ENCODE measurements at regions not wholly inside any gene's neighbourhood (a gene's known extent, or its start where the extent isn't known, plus 50 kb on each side); places are given as distances from the start of the nearest gene placed in this dataset.

DNA sequence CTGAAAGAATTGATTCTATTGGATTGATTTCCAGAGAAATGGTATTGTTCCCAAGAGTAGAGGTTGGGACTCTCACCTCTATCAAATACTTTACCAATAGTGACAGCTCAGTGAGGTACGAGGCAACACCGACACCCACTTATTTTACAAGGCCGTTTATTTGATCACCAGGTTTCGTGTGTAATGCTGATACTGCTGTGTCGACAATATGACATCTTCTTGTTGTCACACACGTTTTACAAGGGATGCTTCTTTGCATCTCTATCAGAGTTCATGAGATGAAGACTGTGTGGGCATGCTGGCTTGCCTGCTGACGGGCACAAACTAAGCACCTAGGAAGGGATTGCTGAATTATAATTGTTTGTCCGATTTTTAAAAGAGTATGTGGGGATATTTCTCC is 217.8 kb upstream of the EGLN3 start:
- no peak overlapping the region for H3K4me3 ChIP-seq (replicated peaks in 1 of 2; ENCODE audit: low read depth in 1 of 2, low read length in 2 of 2)
- H3K9me3 ChIP-seq (ENCODE audit: control insufficient read depth in 1 of 2, insufficient read depth in 1 of 2, low read depth in 1 of 2, low read length in 2 of 2): no peaks in the 10 kb centered on the region
- H3K9me2 ChIP-seq (ENCODE audit: insufficient read depth): no peaks in the 10 kb centered on the region
- intact Hi-C loops (cut with micrococcal nuclease): no loop called here
- ChIA-PET CTCF (no interaction called here), RAD21 (ENCODE audit: low non-redundant PET in 1 of 2, low total read pairs in 2 of 2, uncharacterized antibody in 2 of 2, unreplicated experiment in 2 of 2) (no interaction called here), POLR2A (no interaction called here)
- no peaks in the 10 kb centered on the region for H3K36me3 ChIP-seq (ENCODE audit: control insufficient read depth in 1 of 2, insufficient read depth in 2 of 2, low read length in 2 of 2)
- no peaks in the 10 kb centered on the region for H3K4me1 ChIP-seq (ENCODE audit: control insufficient read depth in 1 of 2, insufficient read depth in 2 of 2, low read length in 2 of 2)
- peaks cover 22% of the 10 kb centered on the region for H3K27me3 ChIP-seq (ENCODE audit: insufficient read depth, low read length)
- no peak for TF ChIP-seq CTCF (IDR thresholded peaks at IDR 0.05 in 2 of 3, conservative IDR thresholded peaks at IDR 0.05 in 1 of 3; ENCODE audit: borderline replicate concordance in 1 of 3, insufficient read depth in 1 of 3, low read depth in 2 of 3, low read length in 2 of 3)
- H4K20me1 ChIP-seq (ENCODE audit: insufficient read depth): no peaks in the 10 kb centered on the region
- DNase-seq (ENCODE audit: low read depth, low spot score): no peak
- no peaks in the 10 kb centered on the region for H3K79me2 ChIP-seq (ENCODE audit: insufficient read depth, low read length)
- H3K4me2 ChIP-seq (ENCODE audit: low read length): no peak overlapping the region
- H3K9ac ChIP-seq (ENCODE audit: low read length): no peak overlapping the region
- no peak for ATAC-seq
- no peak overlapping the region for H2AFZ ChIP-seq (ENCODE audit: low read depth, low read length, poor library complexity, severe bottlenecking)
- no peak overlapping the region for H3K27ac ChIP-seq (ENCODE audit: low read depth, low read length)
- no TSS peak for BruUV-seq (replicated peaks)

DNA sequence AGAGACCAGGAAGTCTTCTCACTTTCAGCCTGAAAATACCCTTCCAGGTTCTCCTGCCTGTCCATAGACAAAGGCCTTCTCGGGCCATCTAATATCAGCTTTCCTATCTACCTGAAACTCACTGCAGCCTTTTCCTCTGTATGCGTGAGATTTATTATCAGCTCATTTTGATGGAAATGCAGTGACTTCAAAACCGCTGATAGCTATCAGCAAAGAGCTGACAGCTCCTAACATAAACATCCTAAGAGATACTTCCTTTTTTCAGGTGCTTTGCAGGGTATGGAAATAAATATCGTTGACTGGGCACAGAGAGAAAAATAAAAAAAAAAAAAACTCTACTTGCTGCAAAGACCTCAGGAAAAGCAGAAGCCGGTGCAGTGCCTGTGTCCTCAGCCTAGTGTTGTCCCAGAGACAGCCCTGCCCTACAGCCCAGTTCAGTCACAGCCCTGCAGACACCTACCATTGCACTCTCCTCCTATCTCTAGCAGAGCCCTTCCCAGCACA is 215.0 kb upstream of the EGLN3 start:
- no peak for DNase-seq (ENCODE audit: low read depth, low spot score)
- ChIA-PET POLR2A (interaction anchor here (0.7 kb wide), 1 partner anchor 34 kb away, joined by 4 read pairs; no protein-coding TSS in a partner anchor), RAD21 (ENCODE audit: low non-redundant PET in 1 of 2, low total read pairs in 2 of 2, uncharacterized antibody in 2 of 2, unreplicated experiment in 2 of 2) (interaction anchor here in 1 of 2 experiments (0.7 kb wide), 1 partner anchor 302 kb away, joined by 7 read pairs; no protein-coding TSS in a partner anchor), CTCF (no interaction called here)
- Histone ChIP-seq H3K9me3 (ENCODE audit: control insufficient read depth in 1 of 2, insufficient read depth in 1 of 2, low read depth in 1 of 2, low read length in 2 of 2) (no peaks in the 10 kb centered on the region), H3K27ac (ENCODE audit: low read depth, low read length) (no peak overlapping the region), H3K4me3 (replicated peaks in 1 of 2; ENCODE audit: low read depth in 1 of 2, low read length in 2 of 2) (no peak overlapping the region), H3K79me2 (ENCODE audit: insufficient read depth, low read length) (no peaks in the 10 kb centered on the region), H3K4me2 (ENCODE audit: low read length) (no peak overlapping the region), H3K36me3 (ENCODE audit: control insufficient read depth in 1 of 2, insufficient read depth in 2 of 2, low read length in 2 of 2) (no peaks in the 10 kb centered on the region), H3K9me2 (ENCODE audit: insufficient read depth) (no peaks in the 10 kb centered on the region), H3K27me3 (ENCODE audit: insufficient read depth, low read length) (peaks cover 22% of the 10 kb centered on the region), H3K4me1 (ENCODE audit: control insufficient read depth in 1 of 2, insufficient read depth in 2 of 2, low read length in 2 of 2) (no peaks in the 10 kb centered on the region), H3K9ac (ENCODE audit: low read length) (no peak overlapping the region), H2AFZ (ENCODE audit: low read depth, low read length, poor library complexity, severe bottlenecking) (no peak overlapping the region), H4K20me1 (ENCODE audit: insufficient read depth) (no peaks in the 10 kb centered on the region)
- no peak for ATAC-seq
- no TSS peak for BruUV-seq (replicated peaks)
- intact Hi-C loops (cut with micrococcal nuclease): no loop called here
- no peak for TF ChIP-seq EGR1 (IDR thresholded peaks at IDR 0.05; ENCODE audit: low read depth)
- TF ChIP-seq JUND (IDR thresholded peaks at IDR 0.05): no peak
- no peak for TF ChIP-seq ZFX (IDR thresholded peaks at IDR 0.05)
- no peak for TF ChIP-seq TCF7L2 (IDR thresholded peaks at IDR 0.05; ENCODE audit: borderline replicate concordance, extremely low read depth, insufficient read depth, insufficient read length)
- no peak for TF ChIP-seq CBX3 (IDR thresholded peaks at IDR 0.05; ENCODE audit: low read depth)
- TF ChIP-seq RAD21 (IDR thresholded peaks at IDR 0.05; ENCODE audit: low read depth): no peak
- TF ChIP-seq CTCF (IDR thresholded peaks at IDR 0.05 in 2 of 3, conservative IDR thresholded peaks at IDR 0.05 in 1 of 3; ENCODE audit: borderline replicate concordance in 1 of 3, insufficient read depth in 1 of 3, low read depth in 2 of 3, low read length in 2 of 3): no peak
- no peak for TF ChIP-seq ATF3 (IDR thresholded peaks at IDR 0.05)
- TF ChIP-seq, protein P1, sequence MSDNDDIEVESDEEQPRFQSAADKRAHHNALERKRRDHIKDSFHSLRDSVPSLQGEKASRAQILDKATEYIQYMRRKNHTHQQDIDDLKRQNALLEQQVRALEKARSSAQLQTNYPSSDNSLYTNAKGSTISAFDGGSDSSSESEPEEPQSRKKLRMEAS (IDR thresholded peaks at IDR 0.05): no peak
- TF ChIP-seq SP1 (IDR thresholded peaks at IDR 0.05; ENCODE audit: low read depth): no peak
- TF ChIP-seq SRF (IDR thresholded peaks at IDR 0.05; ENCODE audit: low read depth): no peak
- TF ChIP-seq EZH2phosphoT487 (IDR thresholded peaks at IDR 0.05; ENCODE audit: borderline replicate concordance): no peak
- TF ChIP-seq, protein P2, sequence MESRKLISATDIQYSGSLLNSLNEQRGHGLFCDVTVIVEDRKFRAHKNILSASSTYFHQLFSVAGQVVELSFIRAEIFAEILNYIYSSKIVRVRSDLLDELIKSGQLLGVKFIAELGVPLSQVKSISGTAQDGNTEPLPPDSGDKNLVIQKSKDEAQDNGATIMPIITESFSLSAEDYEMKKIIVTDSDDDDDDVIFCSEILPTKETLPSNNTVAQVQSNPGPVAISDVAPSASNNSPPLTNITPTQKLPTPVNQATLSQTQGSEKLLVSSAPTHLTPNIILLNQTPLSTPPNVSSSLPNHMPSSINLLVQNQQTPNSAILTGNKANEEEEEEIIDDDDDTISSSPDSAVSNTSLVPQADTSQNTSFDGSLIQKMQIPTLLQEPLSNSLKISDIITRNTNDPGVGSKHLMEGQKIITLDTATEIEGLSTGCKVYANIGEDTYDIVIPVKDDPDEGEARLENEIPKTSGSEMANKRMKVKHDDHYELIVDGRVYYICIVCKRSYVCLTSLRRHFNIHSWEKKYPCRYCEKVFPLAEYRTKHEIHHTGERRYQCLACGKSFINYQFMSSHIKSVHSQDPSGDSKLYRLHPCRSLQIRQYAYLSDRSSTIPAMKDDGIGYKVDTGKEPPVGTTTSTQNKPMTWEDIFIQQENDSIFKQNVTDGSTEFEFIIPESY (IDR thresholded peaks at IDR 0.05; ENCODE audit: extremely low read depth, insufficient replicate concordance, low read length): no peak
- TF ChIP-seq EZH2 (IDR thresholded peaks at IDR 0.05): no peak

All from HCT116 (cell line).